GM12892 (cell line): ENCODE measurements at regions not wholly inside any gene's neighbourhood (a gene's known extent, or its start where the extent isn't known, plus 50 kb on each side); places are given as distances from the start of the nearest gene placed in this dataset.

ENCODE experiments used
- POLR2A ChIP-seq: IDR thresholded peaks from 2 replicates; pipeline ENCODE4 v1.6.1; 2011; ENCODE audit warnings: low read depth, low read length, control low read depth
- POLR2AphosphoS5 ChIP-seq: IDR thresholded peaks from 2 replicates; pipeline ENCODE4 v1.6.1; 2011; ENCODE audit warnings: low read depth, low read length, control low read depth

- TF ChIP-seq POLR2A (no peak), POLR2AphosphoS5 (no peak)
Measured at GRCh38 chr15:77535845-77536244, 96.9 kb downstream of the LINGO1 start.
